Activated CD4-positive, alpha-beta T cell treated with anti-CD3 and anti-CD28 coated beads, Interleukin-2, amount 50 U/mL, for 24 hours (primary cell): ENCODE measurements at regions not wholly inside any gene's neighbourhood (a gene's known extent, or its start where the extent isn't known, plus 50 kb on each side); places are given as distances from the start of the nearest gene placed in this dataset.
"Not testable (repeated sequence)": the region's sequence is repeated elsewhere in the genome, so short reads cannot be mapped to it uniquely, and the experiment has no call there.

ENCODE experiments used
- DNase-seq, 2 donors: peaks; one replicate each; pipeline ENCODE4 v3.0.0-alpha.2; 2020; ENCODE audit warnings: low read depth in 1 of 2, low spot score in 1 of 2

- DNase-seq = no peak
Observed at GRCh38 chrX:53883196-53883595, 161.1 kb downstream of the PHF8 start.

- no peak for DNase-seq
Observed at GRCh38 chrX:53882331-53882730, 161.9 kb downstream of the PHF8 start.

GRCh38 chrX:53880786-53881185 is 163.5 kb downstream of the PHF8 start:
- not testable (repeated sequence) for DNase-seq

- no peak for DNase-seq
Observed at GRCh38 chrX:53859890-53860289, 173.4 kb upstream of the HUWE1 start.

GRCh38 chrX:53831662-53832635 is 145.4 kb upstream of the HUWE1 start:
- peak in 1 of 2 donors; percentile 36 for DNase-seq

- DNase-seq = no peak
Observed at GRCh38 chrX:53824686-53825085, 138.2 kb upstream of the HUWE1 start.

- not testable (repeated sequence) for DNase-seq
Observed at GRCh38 chrX:53818115-53818514, 131.6 kb upstream of the HUWE1 start.

GRCh38 chrX:53817548-53817947 is 131.0 kb upstream of the HUWE1 start:
- no peak for DNase-seq

- DNase-seq = no peak
Observed at GRCh38 chrX:53813670-53814440, 127.3 kb upstream of the HUWE1 start.

- no peak for DNase-seq
Observed at GRCh38 chrX:53798281-53798680, 111.8 kb upstream of the HUWE1 start.

- no peak for DNase-seq
Observed at GRCh38 chrX:53795576-53795975, 109.1 kb upstream of the HUWE1 start.

- DNase-seq = no peak
Observed at GRCh38 chrX:53794181-53794580, 107.7 kb upstream of the HUWE1 start.

GRCh38 chrX:53768865-53769264 is 82.3 kb upstream of the HUWE1 start:
- DNase-seq = no peak

- no peak for DNase-seq
Observed at GRCh38 chrX:53768451-53768850, 81.9 kb upstream of the HUWE1 start.

GRCh38 chrX:53767544-53767943 is 81.0 kb upstream of the HUWE1 start:
- no peak for DNase-seq

- DNase-seq = not testable (repeated sequence)
Observed at GRCh38 chrX:53757181-53757580, 70.7 kb upstream of the HUWE1 start.

- no peak for DNase-seq
Observed at GRCh38 chrX:53746718-53747117, 60.2 kb upstream of the HUWE1 start.

- DNase-seq = no peak
Observed at GRCh38 chrX:53743244-53743643, 56.7 kb upstream of the HUWE1 start.

GRCh38 chrX:53738370-53738906 is 51.9 kb upstream of the HUWE1 start:
- no peak for DNase-seq
